A549 (cell line): ENCODE measurements at regions not wholly inside any gene's neighbourhood (a gene's known extent, or its start where the extent isn't known, plus 50 kb on each side); places are given as distances from the start of the nearest gene placed in this dataset.

Source experiments
- CHD4 ChIP-seq: fragments of 200-600 bp; sonication (generic); IDR thresholded peaks from 2 replicates; pipeline ENCODE4 v1.6.1; 2016; ENCODE audit warnings: antibody characterized with exemption, mild to moderate bottlenecking, borderline replicate concordance
- EP300 ChIP-seq, 2 experiments: fragments of >200 bp; sonication (Bioruptor Twin); formaldehyde crosslinking; IDR thresholded peaks; 2 replicates in 1 of 2; 3 replicates in 1 of 2; pipeline ENCODE4 v1.6.1; 2016 to 2017
- MAZ ChIP-seq: fragments of 150-350 bp; IDR thresholded peaks from 2 replicates; pipeline ENCODE4 v1.6.1; 2014; ENCODE audit warnings: antibody characterized with exemption, low read depth, low read length, borderline replicate concordance
- POLR2A ChIP-seq: IDR thresholded peaks from 2 replicates; pipeline ENCODE4 v1.6.1; 2012; ENCODE audit warnings: mild to moderate bottlenecking, low read length
- RAD21 ChIP-seq, 2 experiments: fragments of >200 bp in 1 of 2; sonication (Bioruptor Twin) in 1 of 2; formaldehyde crosslinking in 1 of 2; IDR thresholded peaks in 1 of 2; conservative IDR thresholded peaks in 1 of 2; 2 replicates in 1 of 2; 3 replicates in 1 of 2; pipeline ENCODE4 v1.6.1; 2012 to 2018; ENCODE audit warnings: inconsistent platforms in 1 of 2
- TF ChIP-seq, protein P1 (sequence below): fragments of >200 bp; sonication (Bioruptor Twin); formaldehyde crosslinking; IDR thresholded peaks from 3 replicates; pipeline ENCODE4 v1.5.1; 2016
- TF ChIP-seq, protein P2 (sequence below): fragments of 200-600 bp; sonication (generic); IDR thresholded peaks from 2 replicates; pipeline ENCODE4 v1.6.1; 2016; ENCODE audit warnings: antibody characterized with exemption, mild to moderate bottlenecking, moderate library complexity
- TF ChIP-seq, protein P3 (sequence below): fragments of 450-650 bp; IDR thresholded peaks from 2 replicates; pipeline ENCODE4 v1.6.1; 2014; ENCODE audit warnings: antibody characterized with exemption

DNA sequence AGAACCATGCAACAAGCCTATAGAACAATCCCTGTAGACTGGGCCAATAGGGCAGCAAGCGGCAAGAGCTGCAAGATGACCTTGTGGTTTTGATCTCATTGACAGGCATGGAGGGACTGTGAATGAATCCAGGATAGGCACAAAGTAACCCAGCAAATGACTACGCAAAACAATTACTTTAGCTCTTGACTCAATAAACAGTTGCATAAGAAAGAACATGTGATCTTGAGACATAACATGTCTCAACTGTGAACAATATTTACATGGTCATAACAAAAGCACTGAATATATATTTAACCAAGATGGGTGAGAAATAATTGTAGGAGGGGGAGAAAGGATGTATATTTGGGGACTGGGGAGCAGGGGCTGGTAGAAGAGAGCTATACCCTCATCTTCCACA lies 313.7 kb upstream of the CDH5 start:
- TF ChIP-seq MAZ = no peak
- TF ChIP-seq, protein P1, sequence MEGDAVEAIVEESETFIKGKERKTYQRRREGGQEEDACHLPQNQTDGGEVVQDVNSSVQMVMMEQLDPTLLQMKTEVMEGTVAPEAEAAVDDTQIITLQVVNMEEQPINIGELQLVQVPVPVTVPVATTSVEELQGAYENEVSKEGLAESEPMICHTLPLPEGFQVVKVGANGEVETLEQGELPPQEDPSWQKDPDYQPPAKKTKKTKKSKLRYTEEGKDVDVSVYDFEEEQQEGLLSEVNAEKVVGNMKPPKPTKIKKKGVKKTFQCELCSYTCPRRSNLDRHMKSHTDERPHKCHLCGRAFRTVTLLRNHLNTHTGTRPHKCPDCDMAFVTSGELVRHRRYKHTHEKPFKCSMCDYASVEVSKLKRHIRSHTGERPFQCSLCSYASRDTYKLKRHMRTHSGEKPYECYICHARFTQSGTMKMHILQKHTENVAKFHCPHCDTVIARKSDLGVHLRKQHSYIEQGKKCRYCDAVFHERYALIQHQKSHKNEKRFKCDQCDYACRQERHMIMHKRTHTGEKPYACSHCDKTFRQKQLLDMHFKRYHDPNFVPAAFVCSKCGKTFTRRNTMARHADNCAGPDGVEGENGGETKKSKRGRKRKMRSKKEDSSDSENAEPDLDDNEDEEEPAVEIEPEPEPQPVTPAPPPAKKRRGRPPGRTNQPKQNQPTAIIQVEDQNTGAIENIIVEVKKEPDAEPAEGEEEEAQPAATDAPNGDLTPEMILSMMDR = no peak
- no peak for TF ChIP-seq POLR2A
- TF ChIP-seq, protein P2, sequence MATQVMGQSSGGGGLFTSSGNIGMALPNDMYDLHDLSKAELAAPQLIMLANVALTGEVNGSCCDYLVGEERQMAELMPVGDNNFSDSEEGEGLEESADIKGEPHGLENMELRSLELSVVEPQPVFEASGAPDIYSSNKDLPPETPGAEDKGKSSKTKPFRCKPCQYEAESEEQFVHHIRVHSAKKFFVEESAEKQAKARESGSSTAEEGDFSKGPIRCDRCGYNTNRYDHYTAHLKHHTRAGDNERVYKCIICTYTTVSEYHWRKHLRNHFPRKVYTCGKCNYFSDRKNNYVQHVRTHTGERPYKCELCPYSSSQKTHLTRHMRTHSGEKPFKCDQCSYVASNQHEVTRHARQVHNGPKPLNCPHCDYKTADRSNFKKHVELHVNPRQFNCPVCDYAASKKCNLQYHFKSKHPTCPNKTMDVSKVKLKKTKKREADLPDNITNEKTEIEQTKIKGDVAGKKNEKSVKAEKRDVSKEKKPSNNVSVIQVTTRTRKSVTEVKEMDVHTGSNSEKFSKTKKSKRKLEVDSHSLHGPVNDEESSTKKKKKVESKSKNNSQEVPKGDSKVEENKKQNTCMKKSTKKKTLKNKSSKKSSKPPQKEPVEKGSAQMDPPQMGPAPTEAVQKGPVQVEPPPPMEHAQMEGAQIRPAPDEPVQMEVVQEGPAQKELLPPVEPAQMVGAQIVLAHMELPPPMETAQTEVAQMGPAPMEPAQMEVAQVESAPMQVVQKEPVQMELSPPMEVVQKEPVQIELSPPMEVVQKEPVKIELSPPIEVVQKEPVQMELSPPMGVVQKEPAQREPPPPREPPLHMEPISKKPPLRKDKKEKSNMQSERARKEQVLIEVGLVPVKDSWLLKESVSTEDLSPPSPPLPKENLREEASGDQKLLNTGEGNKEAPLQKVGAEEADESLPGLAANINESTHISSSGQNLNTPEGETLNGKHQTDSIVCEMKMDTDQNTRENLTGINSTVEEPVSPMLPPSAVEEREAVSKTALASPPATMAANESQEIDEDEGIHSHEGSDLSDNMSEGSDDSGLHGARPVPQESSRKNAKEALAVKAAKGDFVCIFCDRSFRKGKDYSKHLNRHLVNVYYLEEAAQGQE = no peak
- TF ChIP-seq RAD21 (conservative IDR thresholded peaks at IDR 0.05 in 1 of 2, IDR thresholded peaks at IDR 0.05 in 1 of 2) = no peak
- no peak for TF ChIP-seq EP300 (IDR thresholded peaks at IDR 0.05)
- no peak for TF ChIP-seq CHD4
- TF ChIP-seq, protein P3, sequence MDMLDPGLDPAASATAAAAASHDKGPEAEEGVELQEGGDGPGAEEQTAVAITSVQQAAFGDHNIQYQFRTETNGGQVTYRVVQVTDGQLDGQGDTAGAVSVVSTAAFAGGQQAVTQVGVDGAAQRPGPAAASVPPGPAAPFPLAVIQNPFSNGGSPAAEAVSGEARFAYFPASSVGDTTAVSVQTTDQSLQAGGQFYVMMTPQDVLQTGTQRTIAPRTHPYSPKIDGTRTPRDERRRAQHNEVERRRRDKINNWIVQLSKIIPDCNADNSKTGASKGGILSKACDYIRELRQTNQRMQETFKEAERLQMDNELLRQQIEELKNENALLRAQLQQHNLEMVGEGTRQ = no peak
